Effector memory CD8-positive, alpha-beta T cell (primary cell): ENCODE measurements at regions not wholly inside any gene's neighbourhood (a gene's known extent, or its start where the extent isn't known, plus 50 kb on each side); places are given as distances from the start of the nearest gene placed in this dataset.

ENCODE experiments used
- ATAC-seq: fragments of 150-1000 bp; cut with Tn5 transposase; replicated peaks from 2 replicates; pipeline ENCODE4 v1.10.0; 2021; ENCODE audit warnings: mild to moderate bottlenecking, moderate library complexity
- DNase-seq, 3 experiments: peaks; one replicate each; pipeline ENCODE4 v3.0.0; 2021
- H3K27ac Mint-ChIP-seq, 2 donors: one replicate each; pipeline ENCODE4 v1.8.0; 2022; ENCODE audit warnings: mild to moderate bottlenecking in 2 of 2, mixed read lengths in 2 of 2, moderate library complexity in 2 of 2
- H3K27me3 Mint-ChIP-seq, 2 donors: one replicate each; pipeline ENCODE4 v1.8.0; 2022; ENCODE audit warnings: mixed read lengths in 2 of 2
- H3K36me3 Mint-ChIP-seq: one replicate; pipeline ENCODE4 v1.8.0; 2022; ENCODE audit warnings: mild to moderate bottlenecking, moderate library complexity, mixed read lengths; ENCODE audit not compliant: insufficient read depth
- H3K4me1 Mint-ChIP-seq, 2 donors: one replicate each; pipeline ENCODE4 v1.8.0; 2022; ENCODE audit warnings: low read depth in 2 of 2, mixed read lengths in 2 of 2
- H3K4me3 Mint-ChIP-seq, 2 donors: one replicate each; pipeline ENCODE4 v1.8.0; 2022; ENCODE audit warnings: mild to moderate bottlenecking in 2 of 2, mixed read lengths in 2 of 2, moderate library complexity in 2 of 2
- H3K9me3 Mint-ChIP-seq, 2 donors: one replicate each; pipeline ENCODE4 v1.8.0; 2022; ENCODE audit warnings: mixed read lengths in 2 of 2

DNA sequence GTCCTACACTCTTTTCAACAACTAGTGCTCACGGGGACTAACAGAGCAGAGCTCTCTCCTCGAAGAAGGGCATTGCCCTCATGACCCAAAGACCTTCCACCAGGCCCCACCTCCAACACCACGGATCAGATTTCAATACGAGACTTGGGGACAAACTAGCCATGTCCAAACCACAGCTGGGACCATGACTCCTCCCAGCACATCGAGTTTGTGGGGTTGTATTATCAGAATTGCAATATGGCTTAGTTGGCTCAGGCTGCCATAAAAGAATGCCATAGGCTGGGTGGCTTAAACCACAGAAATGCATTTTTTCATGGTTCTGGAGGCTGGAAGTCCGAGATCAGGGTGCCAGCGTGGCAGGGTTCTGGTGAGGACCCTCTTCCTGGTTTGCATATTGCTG is 189.7 kb upstream of the PMEPA1 start:
- H3K27ac Mint-ChIP-seq = no peak overlapping the region

DNA sequence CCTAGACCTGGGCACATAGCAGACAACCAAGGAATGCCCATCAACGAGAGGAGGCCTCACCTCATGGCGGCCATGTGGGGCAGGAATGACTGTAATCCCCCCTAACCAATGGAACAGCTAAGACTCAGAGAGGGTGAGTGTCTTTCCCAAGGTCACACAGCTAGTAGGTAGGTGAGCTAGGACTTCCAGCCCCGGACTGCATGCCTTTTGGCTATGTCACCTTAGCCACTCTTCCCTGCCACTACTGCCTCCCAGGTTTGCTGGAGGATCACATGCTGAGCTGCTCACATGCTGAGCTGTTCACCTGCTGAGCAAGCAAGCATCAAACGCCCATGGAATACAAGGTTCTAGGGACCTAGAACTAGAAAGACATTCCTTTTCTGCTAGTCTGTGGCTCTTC is 188.5 kb upstream of the PMEPA1 start:
- Mint-ChIP-seq H3K4me1 (no peaks in the 10 kb centered on the region), H3K36me3 (no peaks in the 10 kb centered on the region), H3K9me3 (no peaks in the 10 kb centered on the region), H3K27ac (no peak overlapping the region), H3K4me3 (no peak overlapping the region), H3K27me3 (peaks cover 54 to 68% of the 10 kb centered on the region in 2 donors)
- no peak for ATAC-seq
- no peak for DNase-seq

More for the DNA sequence above, 189.7 kb upstream of the PMEPA1 start:
- Mint-ChIP-seq H3K4me3 (no peak overlapping the region), H3K27me3 (peaks cover 52 to 67% of the 10 kb centered on the region in 2 donors), H3K9me3 (no peaks in the 10 kb centered on the region), H3K4me1 (no peaks in the 10 kb centered on the region), H3K36me3 (no peaks in the 10 kb centered on the region)
- DNase-seq (no peak), ATAC-seq (no peak)

DNA sequence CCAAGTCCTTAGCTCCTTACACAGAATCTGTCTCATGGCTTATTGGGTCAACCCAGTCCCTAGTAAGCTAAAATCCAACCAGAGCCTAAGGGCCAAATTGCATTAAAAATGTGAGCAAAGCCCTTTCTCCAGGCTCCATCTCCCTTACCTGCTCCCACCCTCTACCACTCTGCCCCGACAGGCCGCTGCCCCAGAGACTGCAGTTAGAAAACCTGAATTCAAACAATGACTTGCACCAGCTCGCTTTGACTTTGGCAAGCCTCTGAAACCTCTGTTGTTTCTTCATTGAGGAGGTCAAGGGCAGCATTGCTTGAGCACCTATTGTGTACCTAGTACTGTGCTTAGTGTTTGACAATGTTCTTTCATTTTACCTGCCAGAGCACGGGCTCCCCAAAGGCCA is 188.1 kb upstream of the PMEPA1 start:
- Mint-ChIP-seq H3K27me3 (peaks cover 58 to 72% of the 10 kb centered on the region in 2 donors), H3K4me1 (no peaks in the 10 kb centered on the region), H3K36me3 (no peaks in the 10 kb centered on the region), H3K9me3 (no peaks in the 10 kb centered on the region), H3K27ac (no peak overlapping the region), H3K4me3 (no peak overlapping the region)
- no peak for ATAC-seq
- DNase-seq = no peak

DNA sequence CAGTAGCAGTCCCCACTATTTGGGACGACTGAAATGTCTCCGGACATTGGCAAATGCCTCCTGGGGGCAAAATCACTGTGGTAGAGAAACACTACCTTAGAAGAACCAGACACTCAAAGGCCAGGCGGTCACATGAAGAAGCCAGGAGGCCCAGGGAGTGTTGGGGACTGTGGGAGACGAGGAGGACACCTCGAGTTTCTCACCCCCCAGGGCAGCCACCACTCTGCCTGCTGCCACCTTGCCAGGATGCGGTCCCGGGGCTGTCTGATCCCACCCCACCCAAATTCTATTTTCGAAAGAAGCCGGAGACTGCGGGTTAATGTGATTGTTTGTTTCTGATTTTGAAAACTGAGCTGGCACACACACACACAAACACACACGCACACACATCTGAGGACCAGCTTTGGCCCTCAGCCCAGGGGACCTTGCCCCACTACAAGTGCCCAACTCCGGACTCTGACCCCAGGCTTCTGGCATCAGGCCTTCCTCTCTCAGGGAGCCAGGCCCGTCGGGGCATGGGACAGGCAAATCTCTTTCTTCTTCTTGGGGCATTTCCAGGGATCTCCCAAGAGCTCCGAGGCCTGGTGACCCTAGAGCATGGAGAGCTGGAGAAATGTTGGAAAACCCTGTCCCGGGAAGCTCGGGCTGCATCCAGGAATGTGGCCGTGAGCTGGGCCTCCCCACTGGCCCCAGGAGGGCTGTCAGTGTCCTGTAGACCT is 187.5 kb upstream of the PMEPA1 start:
- H3K4me1 Mint-ChIP-seq = no peaks in the 10 kb centered on the region
- no peak overlapping the region for H3K4me3 Mint-ChIP-seq
- peaks cover 61 to 73% of the 10 kb centered on the region in 2 donors for H3K27me3 Mint-ChIP-seq
- H3K27ac Mint-ChIP-seq = no peak overlapping the region
- H3K9me3 Mint-ChIP-seq = no peaks in the 10 kb centered on the region
- no peaks in the 10 kb centered on the region for H3K36me3 Mint-ChIP-seq
- DNase-seq = no peak
- no peak for ATAC-seq

DNA sequence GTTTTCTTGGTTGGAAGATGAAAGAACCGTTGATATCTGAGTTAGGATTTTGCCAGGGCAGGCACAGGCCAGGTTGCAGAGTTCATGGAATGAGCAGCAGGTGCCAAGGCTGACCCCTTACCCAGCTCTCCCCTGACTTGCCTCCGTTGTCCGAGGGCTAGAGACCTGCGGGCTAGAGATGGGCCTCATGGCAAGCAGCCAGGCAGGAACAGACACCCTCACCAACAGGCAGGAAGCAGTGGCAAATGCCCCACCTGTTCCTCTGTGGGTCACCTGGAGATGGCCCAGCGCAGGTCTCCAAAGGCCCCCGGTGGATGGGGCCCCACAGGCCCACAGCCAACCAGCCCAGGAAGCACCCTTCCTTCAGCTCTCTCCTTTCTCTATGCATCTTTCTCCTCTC is 186.7 kb upstream of the PMEPA1 start:
- no peaks in the 10 kb centered on the region for H3K36me3 Mint-ChIP-seq
- ATAC-seq (no peak), DNase-seq (no peak)
- H3K27me3 Mint-ChIP-seq = peaks cover 58 to 70% of the 10 kb centered on the region in 2 donors
- H3K4me1 Mint-ChIP-seq = no peaks in the 10 kb centered on the region
- no peak overlapping the region for H3K27ac Mint-ChIP-seq
- H3K4me3 Mint-ChIP-seq = no peak overlapping the region
- no peaks in the 10 kb centered on the region for H3K9me3 Mint-ChIP-seq

DNA sequence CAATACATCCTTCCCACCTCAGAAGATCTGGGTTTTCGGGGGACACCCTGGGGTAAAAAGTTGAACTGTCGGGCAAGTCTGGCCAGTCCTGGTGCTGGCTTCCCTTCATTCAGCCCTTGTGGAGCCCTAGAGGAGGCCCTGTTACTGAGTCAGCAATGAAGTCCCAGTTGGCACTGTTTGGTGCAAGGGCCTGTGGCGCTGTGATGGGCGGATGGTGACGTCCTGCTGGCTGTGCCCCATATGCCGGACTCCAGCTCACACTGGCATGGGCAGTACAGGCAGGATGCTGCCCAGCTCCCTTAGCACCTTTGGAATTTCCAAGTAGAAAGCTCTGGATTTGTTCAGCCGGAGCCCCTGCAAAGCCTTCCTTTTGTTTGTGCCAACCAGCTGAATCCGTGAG is 186.2 kb upstream of the PMEPA1 start:
- no peak for ATAC-seq
- no peak overlapping the region for H3K4me3 Mint-ChIP-seq

DNA sequence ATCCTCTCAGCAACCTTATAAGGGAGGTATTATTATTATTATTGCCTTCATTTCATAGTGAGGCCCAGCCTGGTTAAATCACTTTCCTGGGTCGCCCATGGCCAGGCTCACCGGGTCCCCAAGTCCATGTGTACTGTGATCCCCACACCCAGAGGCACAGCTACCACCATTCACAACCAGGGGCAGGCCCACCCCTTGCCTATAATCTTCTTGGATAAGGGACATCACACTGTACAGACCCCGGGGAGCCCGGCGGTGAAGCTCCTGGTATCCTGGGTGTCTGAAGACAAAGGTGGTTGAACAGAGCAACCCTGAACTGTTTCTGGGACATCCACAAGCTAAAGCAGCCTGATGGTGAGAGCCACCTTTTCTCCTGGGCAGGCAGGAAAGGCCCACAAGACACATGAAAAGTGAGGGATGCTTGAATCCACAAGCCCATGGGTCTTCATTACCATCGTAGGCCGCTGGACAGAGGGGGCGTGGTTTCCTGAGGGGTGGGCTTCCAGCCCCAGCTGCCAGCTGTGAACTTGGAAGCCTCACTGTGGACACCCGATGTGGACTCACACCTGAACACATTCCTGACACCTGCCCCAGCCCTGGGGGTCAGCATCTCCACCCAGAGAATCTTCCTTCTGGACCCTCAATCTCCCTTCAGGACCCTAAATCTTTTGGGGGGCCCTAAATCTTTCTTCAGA is 185.5 kb upstream of the PMEPA1 start:
- ATAC-seq (no peak), DNase-seq (no peak)
- Mint-ChIP-seq H3K36me3 (no peaks in the 10 kb centered on the region), H3K4me3 (no peak overlapping the region), H3K9me3 (no peaks in the 10 kb centered on the region), H3K4me1 (no peaks in the 10 kb centered on the region), H3K27ac (no peak overlapping the region), H3K27me3 (peaks cover 52 to 69% of the 10 kb centered on the region in 2 donors)

More for the DNA sequence above, 186.2 kb upstream of the PMEPA1 start:
- Mint-ChIP-seq H3K36me3 (no peaks in the 10 kb centered on the region), H3K27me3 (peaks cover 58 to 69% of the 10 kb centered on the region in 2 donors), H3K4me1 (no peaks in the 10 kb centered on the region), H3K27ac (no peak overlapping the region), H3K9me3 (no peaks in the 10 kb centered on the region)
- no peak for DNase-seq

DNA sequence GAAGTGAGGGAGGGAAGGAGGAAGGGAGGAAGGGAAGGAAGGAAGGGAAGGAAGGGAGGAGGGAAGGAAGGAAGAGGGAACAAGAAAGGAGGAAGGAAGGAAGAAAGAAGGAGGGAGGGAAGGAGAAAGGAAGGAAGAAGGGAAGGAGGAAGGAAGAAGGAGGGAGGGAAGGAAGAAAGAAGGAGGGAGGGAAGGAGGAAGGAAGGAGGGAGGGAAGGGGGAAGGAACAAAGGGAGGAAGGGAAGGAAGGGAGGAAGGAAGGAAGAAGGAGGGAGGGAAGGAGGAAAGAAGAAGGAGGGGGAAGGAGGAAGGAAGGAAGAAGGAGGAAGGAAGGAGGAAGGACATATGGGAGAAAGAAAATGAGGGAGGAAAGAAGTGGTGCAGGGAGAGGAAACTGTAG is 184.7 kb upstream of the PMEPA1 start:
- Mint-ChIP-seq H3K9me3 (no peaks in the 10 kb centered on the region), H3K4me1 (no peaks in the 10 kb centered on the region), H3K27me3 (peaks cover 55 to 69% of the 10 kb centered on the region in 2 donors), H3K36me3 (no peaks in the 10 kb centered on the region), H3K27ac (peak overlapping the region in 1 of 2 donors; percentile 60), H3K4me3 (no peak overlapping the region)
- ATAC-seq (no peak), DNase-seq (no peak)

DNA sequence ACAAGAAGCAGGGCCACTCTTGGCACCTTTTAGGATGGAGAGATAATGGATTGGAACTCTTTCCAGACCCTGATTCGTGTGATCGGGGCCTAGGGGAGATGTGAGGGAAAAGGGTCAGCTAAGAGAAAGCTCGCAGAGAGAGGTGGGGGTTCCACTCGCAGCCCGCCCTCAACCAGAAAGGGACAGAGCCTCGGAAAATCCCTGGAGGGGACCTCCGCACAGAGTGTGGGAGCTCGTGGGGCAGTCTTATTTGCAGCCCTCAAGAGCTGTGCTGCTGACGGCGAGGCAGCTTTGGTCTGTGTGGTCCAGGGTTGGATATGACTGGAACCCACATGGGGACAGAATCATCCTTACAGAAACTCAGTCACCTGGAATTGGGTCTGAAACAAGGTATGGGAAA is 184.3 kb upstream of the PMEPA1 start:
- no peaks in the 10 kb centered on the region for H3K9me3 Mint-ChIP-seq
- no peaks in the 10 kb centered on the region for H3K36me3 Mint-ChIP-seq
- H3K27me3 Mint-ChIP-seq = peaks cover 51 to 65% of the 10 kb centered on the region in 2 donors
- H3K4me3 Mint-ChIP-seq = no peak overlapping the region
- ATAC-seq = no peak
- peak overlapping the region in 1 of 2 donors; percentile 60 for H3K27ac Mint-ChIP-seq
- H3K4me1 Mint-ChIP-seq = no peaks in the 10 kb centered on the region
- no peak for DNase-seq

DNA sequence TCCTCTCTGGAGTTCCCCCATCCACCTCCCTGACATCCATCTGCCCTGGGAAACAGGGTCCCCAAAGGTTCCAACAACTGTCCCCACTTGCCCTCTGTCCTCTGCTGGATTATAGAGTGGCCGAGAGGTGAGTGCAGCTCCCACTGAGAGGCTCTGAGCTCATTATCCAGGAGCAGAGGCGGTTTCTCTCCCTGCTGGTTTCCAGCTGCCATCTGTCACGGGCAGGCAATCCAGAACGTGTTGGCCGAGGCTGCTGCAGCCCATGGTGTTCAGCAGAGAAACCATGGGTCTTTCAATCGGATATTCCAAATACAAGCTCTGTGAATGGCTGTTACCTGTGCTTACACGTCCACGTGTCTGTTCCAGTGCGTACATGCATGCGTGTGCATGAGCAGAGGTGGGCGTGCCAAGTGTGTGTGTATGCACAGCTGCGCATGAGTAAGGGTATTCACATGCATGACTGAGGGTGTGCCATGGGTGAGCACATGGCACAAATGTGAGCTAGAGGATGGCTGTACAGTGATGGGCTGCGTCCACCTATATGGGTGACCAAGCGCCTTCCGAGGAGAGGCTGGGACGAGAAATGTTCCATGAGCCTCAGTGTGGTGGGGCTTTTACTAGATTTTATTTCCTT is 183.7 kb upstream of the PMEPA1 start:
- DNase-seq (no peak), ATAC-seq (no peak)
- H3K36me3 Mint-ChIP-seq = no peaks in the 10 kb centered on the region
- H3K27me3 Mint-ChIP-seq = peaks cover 46 to 59% of the 10 kb centered on the region in 2 donors
- no peaks in the 10 kb centered on the region for H3K4me1 Mint-ChIP-seq
- no peak overlapping the region for H3K27ac Mint-ChIP-seq
- H3K9me3 Mint-ChIP-seq = no peaks in the 10 kb centered on the region
- H3K4me3 Mint-ChIP-seq = no peak overlapping the region

DNA sequence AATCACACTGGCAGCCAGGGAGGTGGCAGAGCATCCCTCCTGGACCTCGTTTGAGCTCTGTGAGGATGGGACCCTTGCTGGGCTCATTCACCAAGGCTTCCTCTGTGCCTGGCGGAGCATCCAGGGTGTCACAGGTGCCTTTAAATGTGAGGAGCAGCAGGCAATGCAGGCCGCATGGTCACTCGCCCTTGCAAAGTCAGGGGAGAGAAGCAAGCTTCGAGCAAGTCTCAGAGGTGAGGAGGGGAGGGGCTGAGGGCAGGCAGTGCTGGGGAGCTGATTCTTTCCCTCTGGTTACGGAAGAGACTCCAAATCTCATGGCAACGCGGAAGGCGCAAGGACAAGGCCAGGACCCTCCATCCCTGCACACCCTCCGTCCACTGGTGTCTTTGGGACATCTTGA is 182.7 kb upstream of the PMEPA1 start:
- Mint-ChIP-seq H3K4me1 (no peaks in the 10 kb centered on the region), H3K4me3 (no peak overlapping the region), H3K36me3 (no peaks in the 10 kb centered on the region), H3K9me3 (peaks cover 0 to 2% of the 10 kb centered on the region in 2 donors), H3K27ac (no peak overlapping the region), H3K27me3 (peaks cover 49 to 60% of the 10 kb centered on the region in 2 donors)
- DNase-seq = no peak
- no peak for ATAC-seq

DNA sequence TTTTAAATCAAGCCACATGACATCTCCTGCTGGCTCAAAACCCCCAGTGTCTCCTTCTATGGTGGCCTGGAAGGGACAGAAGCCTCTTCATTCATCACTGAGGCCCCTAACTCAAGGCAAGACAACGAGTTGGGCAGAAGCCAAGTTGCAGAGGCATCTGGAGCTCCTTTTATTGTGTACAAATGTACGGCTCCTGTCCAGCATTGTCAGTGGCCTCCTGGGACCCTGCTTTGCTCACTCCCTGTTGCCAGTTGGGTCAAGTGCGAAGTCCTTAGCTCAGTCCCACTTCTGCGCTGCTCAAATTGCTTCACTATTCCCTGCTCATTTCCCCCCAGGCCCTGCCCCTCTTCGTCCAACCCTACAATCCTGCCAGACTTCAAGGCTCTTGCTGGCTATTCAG is 181.2 kb upstream of the PMEPA1 start:
- Mint-ChIP-seq H3K36me3 (no peaks in the 10 kb centered on the region), H3K4me1 (no peaks in the 10 kb centered on the region), H3K4me3 (no peak overlapping the region), H3K9me3 (peaks cover 0 to 2% of the 10 kb centered on the region in 2 donors), H3K27me3 (peaks cover 49 to 60% of the 10 kb centered on the region in 2 donors), H3K27ac (no peak overlapping the region)
- ATAC-seq = no peak
- DNase-seq = no peak

DNA sequence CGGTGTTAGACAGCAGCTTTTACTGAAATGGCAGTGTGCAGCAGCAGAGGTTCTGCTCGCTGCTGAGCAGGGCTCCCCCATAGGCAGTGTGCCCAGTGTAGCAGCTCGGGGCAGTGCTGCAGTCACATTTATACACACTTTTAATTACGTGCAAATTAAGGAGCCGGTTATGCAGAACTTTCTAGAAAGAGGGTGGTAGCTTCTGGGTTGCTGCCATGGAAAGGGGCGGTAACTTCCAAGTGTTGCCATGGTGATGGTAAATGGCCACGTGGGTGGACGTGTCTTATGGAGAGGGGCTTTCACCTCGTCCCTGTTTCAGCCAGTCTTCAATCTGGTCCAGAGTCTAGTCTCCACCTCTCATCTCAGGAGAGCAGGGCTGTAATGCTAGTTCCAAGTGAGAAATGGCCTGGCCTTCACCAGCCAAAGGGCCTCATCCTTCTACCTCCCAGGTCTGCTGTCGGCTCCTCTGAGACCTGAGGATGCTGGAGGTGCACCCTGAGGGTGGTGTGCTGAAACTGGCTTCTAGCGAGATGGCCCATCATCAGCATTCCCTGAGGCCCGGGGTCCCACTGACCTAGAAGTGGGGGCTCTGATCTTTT is 180.5 kb upstream of the PMEPA1 start:
- Mint-ChIP-seq H3K27me3 (peaks cover 50 to 54% of the 10 kb centered on the region in 2 donors), H3K4me3 (no peak overlapping the region), H3K9me3 (peaks cover 0 to 2% of the 10 kb centered on the region in 2 donors), H3K4me1 (no peaks in the 10 kb centered on the region), H3K36me3 (no peaks in the 10 kb centered on the region), H3K27ac (no peak overlapping the region)
- DNase-seq = no peak
- ATAC-seq = no peak
